GM12878 (cell line): ENCODE measurements at regions not wholly inside any gene's neighbourhood (a gene's known extent, or its start where the extent isn't known, plus 50 kb on each side); places are given as distances from the start of the nearest gene placed in this dataset.

ENCODE experiments used
- ATAC-seq: fragments of 200-7000 bp; cut with Tn5 transposase; 3 replicates; pipeline ENCODE4 v1.9.1; 2020; ENCODE audit warnings: mild to moderate bottlenecking, moderate library complexity
- BruUV-seq: library from RNA; stranded (reverse); fragments of 400-500 nt; replicated peaks from 2 replicates; lab custom pipeline; 2021; lab: Mats Ljungman, UMichigan
- CTCF ChIA-PET: fragments of 300-600 bp; sonication (Branson Sonifier 250); formaldehyde crosslinking; extraction: SDS; loops from one replicate; lab custom pipeline; 2021; ENCODE audit warnings: inconsistent platforms; lab: Yijun Ruan, JAX
- POLR2A ChIA-PET: fragments of 350-600 bp; formaldehyde crosslinking; extraction: SDS; loops from one replicate; lab custom pipeline; 2021; ENCODE audit warnings: inconsistent platforms; lab: Charles Lee
- RAD21 ChIA-PET: fragments of 300-600 bp; sonication (Branson Sonifier 250); formaldehyde crosslinking; loops from one replicate; lab custom pipeline; 2023; ENCODE audit warnings: antibody characterized with exemption; ENCODE audit not compliant: unreplicated experiment; lab: Charles Lee
- SMC1A ChIA-PET: fragments of 300-600 bp; sonication (Branson Sonifier 250); formaldehyde crosslinking; loops from one replicate; lab custom pipeline; 2023; ENCODE audit not compliant: unreplicated experiment, uncharacterized antibody; lab: Charles Lee
- DNase-seq: peaks from one replicate; pipeline ENCODE4 v3.0.0-alpha.2; 2011; ENCODE audit warnings: low read depth, low spot score
- FAIRE-seq: peaks from 3 replicates; lab custom pipeline; 2011; peaks lifted over from hg19 to GRCh38; lab: Jason Lieb, UNC
- H2AFZ ChIP-seq: 2 replicates; pipeline ENCODE4 v1.6.0; 2011; ENCODE audit warnings: low read depth, low read length, control low read depth; ENCODE audit not compliant: control insufficient read depth
- H3K27ac ChIP-seq: 2 replicates; pipeline ENCODE4 v1.5.1; 2011; ENCODE audit warnings: control low read depth; ENCODE audit not compliant: control insufficient read depth, insufficient read depth
- H3K27me3 ChIP-seq, 2 experiments: replicated peaks in 1 of 2; 2 replicates each; pipeline versions ENCODE4 v1.6.0 to v1.6.1; 2011; ENCODE audit warnings: low read length in 1 of 2; ENCODE audit not compliant: control insufficient read depth in 2 of 2, insufficient read depth in 2 of 2
- H3K36me3 ChIP-seq, 2 experiments: 2 replicates each; pipeline ENCODE4 v1.5.1; 2011; ENCODE audit warnings: low read length in 1 of 2; ENCODE audit not compliant: control insufficient read depth in 2 of 2, insufficient read depth in 2 of 2
- H3K4me1 ChIP-seq: 2 replicates; pipeline ENCODE4 v1.6.1; 2011; ENCODE audit warnings: mild to moderate bottlenecking, low read length, moderate library complexity, mixed read lengths; ENCODE audit not compliant: control insufficient read depth, insufficient read depth
- H3K4me2 ChIP-seq: 2 replicates; pipeline ENCODE4 v1.6.0; 2011; ENCODE audit warnings: control low read depth; ENCODE audit not compliant: control insufficient read depth, insufficient read depth
- H3K4me3 ChIP-seq: fragments of 200-600 bp; sonication (generic); 2 replicates; pipeline ENCODE4 v1.5.1; 2016
- H3K79me2 ChIP-seq: 2 replicates; pipeline ENCODE4 v1.6.0; 2011; ENCODE audit warnings: low read length; ENCODE audit not compliant: control insufficient read depth, insufficient read depth
- H3K9ac ChIP-seq: 2 replicates; pipeline ENCODE4 v1.8.0; 2011; ENCODE audit warnings: low read length, control low read depth, mixed read lengths; ENCODE audit not compliant: control insufficient read depth, insufficient read depth
- H3K9me3 ChIP-seq: replicated peaks from 3 replicates; pipeline ENCODE4 v1.5.1; 2011; ENCODE audit warnings: mild to moderate bottlenecking, low read length; ENCODE audit not compliant: control insufficient read depth, insufficient read depth
- H4K20me1 ChIP-seq: 2 replicates; pipeline ENCODE4 v1.6.0; 2011; ENCODE audit not compliant: control insufficient read depth, insufficient read depth
- DPF2 ChIP-seq: fragments of 450-650 bp; IDR thresholded peaks from 2 replicates; pipeline ENCODE4 v1.6.1; 2017; ENCODE audit warnings: mild to moderate bottlenecking
- HSF1 ChIP-seq: fragments of 150-350 bp; IDR thresholded peaks from 2 replicates; pipeline ENCODE4 v1.6.1; 2014; ENCODE audit warnings: mild to moderate bottlenecking, low read depth, low read length
- IRF5 ChIP-seq: fragments of 450-650 bp; IDR thresholded peaks from 2 replicates; pipeline ENCODE4 v1.6.1; 2017; ENCODE audit warnings: borderline replicate concordance
- PKNOX1 ChIP-seq: fragments of 450-650 bp; IDR thresholded peaks from 2 replicates; pipeline ENCODE4 v1.6.1; 2016; ENCODE audit warnings: mild to moderate bottlenecking
- PRDM15 ChIP-seq: fragments of 450-650 bp; formaldehyde crosslinking; IDR thresholded peaks from 2 replicates; pipeline ENCODE4 v1.4.0; 2020; ENCODE audit warnings: mild to moderate bottlenecking, moderate library complexity
- RUNX3 ChIP-seq: IDR thresholded peaks from 2 replicates; pipeline ENCODE4 v1.6.1; 2012; ENCODE audit warnings: low read length, inconsistent platforms
- SIN3A ChIP-seq: IDR thresholded peaks from 2 replicates; pipeline ENCODE4 v1.6.1; 2012; ENCODE audit warnings: low read depth, low read length, improper control_type of control experiment
- STAT3 ChIP-seq: IDR thresholded peaks from 2 replicates; pipeline ENCODE4 v1.6.1; 2011; ENCODE audit warnings: low read depth, low read length, improper control_type of control experiment
- ZBTB40 ChIP-seq: fragments of 450-650 bp; IDR thresholded peaks from 2 replicates; pipeline ENCODE4 v1.6.1; 2016; ENCODE audit warnings: mild to moderate bottlenecking, moderate library complexity, borderline replicate concordance
- WGBS: methylation state at CpG from one replicate; pipeline ENCODE4 v1.1.6; 2016; ENCODE audit warnings: low lambda C conversion rate; ENCODE audit not compliant: insufficient replicate concordance, insufficient coverage; ENCODE audit errors: missing lambda C conversion rate; 5-methylcytosine and 5-hydroxymethylcytosine counted together
- in situ Hi-C: fragments of 300-500 bp; cut with MboI; formaldehyde crosslinking; loops from 9 replicates; pipeline ENCODE4 v1.14.3; 2018; ENCODE audit warnings: mixed read lengths
- intact Hi-C: fragments of 100-400 bp; cut with micrococcal nuclease; formaldehyde crosslinking; loops from one replicate; pipeline ENCODE4 v1.14.2; 2022; ENCODE audit not compliant: unreplicated experiment

- Histone ChIP-seq H3K27me3 (no peaks in the 10 kb centered on the region), H3K4me2 (no peak overlapping the region), H3K9me3 (no peaks in the 10 kb centered on the region), H3K79me2 (no peaks in the 10 kb centered on the region), H2AFZ (no peak overlapping the region), H3K9ac (no peak overlapping the region), H3K4me1 (peaks cover 6% of the 10 kb centered on the region), H4K20me1 (no peaks in the 10 kb centered on the region), H3K27ac (no peak overlapping the region), H3K36me3 (no peaks in the 10 kb centered on the region), H3K4me3 (no peak overlapping the region)
- in situ Hi-C loops: no loop called here
- TF ChIP-seq IRF5 (no peak), PRDM15 (CRISPR knock-in tag) (no peak), RUNX3 (no peak), PKNOX1 (no peak), ZBTB40 (no peak), SIN3A (no peak), DPF2 (no peak), HSF1 (no peak), STAT3 (no peak)
- DNase-seq (no peak), ATAC-seq (no peak), FAIRE-seq (no peak)
- intact Hi-C loops: no loop called here
- ChIA-PET CTCF (interaction anchor here (0.8 kb wide), 1 partner anchor 250 kb away, joined by 3 read pairs; no protein-coding TSS in a partner anchor), POLR2A (interaction anchor here (0.9 kb wide), 1 partner anchor 14 kb away, joined by 3 read pairs; no protein-coding TSS in a partner anchor), SMC1A (no interaction called here), RAD21 (interaction anchor here (1.0 kb wide), 1 partner anchor 27 kb away, joined by 4 read pairs; no protein-coding TSS in a partner anchor)
- WGBS: 87% methylated on average over 2 of the region's 2 CpGs
- BruUV-seq: no TSS peak
Measured at GRCh38 chr1:59040486-59040885, 256.4 kb upstream of the FGGY start.
